ENCODE measurements at regions not wholly inside any gene's neighbourhood (a gene's known extent, or its start where the extent isn't known, plus 50 kb on each side); places are given as distances from the start of the nearest gene placed in this dataset.
"Not testable (repeated sequence)": the region's sequence is repeated elsewhere in the genome, so short reads cannot be mapped to it uniquely, and the experiment has no call there.

DNA sequence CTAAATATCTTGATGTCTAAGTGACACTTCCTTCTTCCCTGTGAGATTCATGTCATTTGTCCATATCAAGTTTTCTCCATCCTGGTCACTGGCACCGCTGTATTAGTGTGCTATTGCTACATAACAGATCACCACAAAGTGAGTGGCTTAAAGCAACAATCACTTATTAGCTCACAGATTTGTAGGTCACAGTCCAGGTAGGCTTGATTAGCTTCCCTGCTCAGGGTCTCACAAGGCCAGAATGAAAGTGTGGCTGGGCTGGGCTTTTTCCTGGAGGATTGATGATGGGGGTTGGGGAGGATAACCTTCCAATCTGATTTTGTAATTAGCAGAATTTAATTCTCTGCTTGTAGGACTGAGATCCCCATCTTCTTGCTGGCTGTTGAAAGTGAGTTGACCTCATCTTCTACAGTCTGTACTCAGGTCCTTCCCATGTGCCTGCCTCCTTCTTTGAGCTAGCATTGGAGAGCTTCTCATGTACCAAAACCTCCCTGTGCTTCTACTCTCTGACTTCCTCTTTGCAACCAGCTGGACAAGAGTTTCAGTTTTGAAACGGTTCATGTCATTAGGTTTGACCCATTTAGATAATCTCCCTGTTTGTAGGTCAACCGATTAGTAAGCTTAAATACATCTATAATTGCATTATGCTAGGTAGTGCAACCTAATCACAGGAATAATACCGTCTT lies 152.4 kb upstream of the MAN1A1 start:
- Histone ChIP-seq H3K27ac (no peak overlapping the region), H3K36me3 (no peaks in the 10 kb centered on the region), H3K4me3 (replicated peaks in 1 of 3) (no peak overlapping the region), H3K4me1 (peaks cover 0 to 7% of the 10 kb centered on the region in 2 donors), H3K27me3 (no peaks in the 10 kb centered on the region), H3K9me3 (no peaks in the 10 kb centered on the region)
- no peak for DNase-seq
- 72 to 73% methylated on average over 4 of the region's 4 CpGs for WGBS, 2 donors
- TF ChIP-seq, protein P1, sequence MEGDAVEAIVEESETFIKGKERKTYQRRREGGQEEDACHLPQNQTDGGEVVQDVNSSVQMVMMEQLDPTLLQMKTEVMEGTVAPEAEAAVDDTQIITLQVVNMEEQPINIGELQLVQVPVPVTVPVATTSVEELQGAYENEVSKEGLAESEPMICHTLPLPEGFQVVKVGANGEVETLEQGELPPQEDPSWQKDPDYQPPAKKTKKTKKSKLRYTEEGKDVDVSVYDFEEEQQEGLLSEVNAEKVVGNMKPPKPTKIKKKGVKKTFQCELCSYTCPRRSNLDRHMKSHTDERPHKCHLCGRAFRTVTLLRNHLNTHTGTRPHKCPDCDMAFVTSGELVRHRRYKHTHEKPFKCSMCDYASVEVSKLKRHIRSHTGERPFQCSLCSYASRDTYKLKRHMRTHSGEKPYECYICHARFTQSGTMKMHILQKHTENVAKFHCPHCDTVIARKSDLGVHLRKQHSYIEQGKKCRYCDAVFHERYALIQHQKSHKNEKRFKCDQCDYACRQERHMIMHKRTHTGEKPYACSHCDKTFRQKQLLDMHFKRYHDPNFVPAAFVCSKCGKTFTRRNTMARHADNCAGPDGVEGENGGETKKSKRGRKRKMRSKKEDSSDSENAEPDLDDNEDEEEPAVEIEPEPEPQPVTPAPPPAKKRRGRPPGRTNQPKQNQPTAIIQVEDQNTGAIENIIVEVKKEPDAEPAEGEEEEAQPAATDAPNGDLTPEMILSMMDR (IDR thresholded peaks at IDR 0.05): no peak
- TF ChIP-seq POLR2A (IDR thresholded peaks at IDR 0.05): no peak
- intact Hi-C loops (cut with DNase I): no loop called here

DNA sequence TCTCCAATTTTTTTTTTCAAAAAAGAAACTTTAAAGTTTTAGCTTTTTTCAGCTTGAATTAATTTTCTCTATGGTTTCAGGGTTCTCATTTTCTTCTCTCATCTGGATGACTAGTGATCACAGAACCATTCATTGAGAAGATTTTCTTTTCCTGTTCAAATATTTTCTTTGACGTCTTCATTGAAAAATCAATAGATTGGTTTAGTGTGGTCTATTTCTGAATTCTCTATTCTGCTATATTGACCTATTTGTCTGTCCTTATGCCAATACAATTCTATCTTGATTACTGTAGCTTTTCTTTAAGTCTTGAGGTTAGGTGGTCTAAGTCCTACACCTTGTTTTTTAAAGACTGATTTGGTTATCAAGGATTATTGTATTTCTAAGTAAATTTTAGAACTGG lies 150.2 kb upstream of the MAN1A1 start:
- intact Hi-C loops (cut with DNase I): no loop called here
- no peak for TF ChIP-seq POLR2A (IDR thresholded peaks at IDR 0.05)
- TF ChIP-seq, protein P1 (IDR thresholded peaks at IDR 0.05): no peak
- peaks cover 0 to 7% of the 10 kb centered on the region in 2 donors for H3K4me1 ChIP-seq
- no peak overlapping the region for H3K27ac ChIP-seq
- H3K4me3 ChIP-seq (replicated peaks in 1 of 3): no peak overlapping the region
- no peaks in the 10 kb centered on the region for H3K9me3 ChIP-seq
- no peaks in the 10 kb centered on the region for H3K27me3 ChIP-seq
- WGBS, 2 donors: 85 to 90% methylated on average over 1 of the region's 1 CpG
- no peaks in the 10 kb centered on the region for H3K36me3 ChIP-seq
- no peak for DNase-seq

DNA sequence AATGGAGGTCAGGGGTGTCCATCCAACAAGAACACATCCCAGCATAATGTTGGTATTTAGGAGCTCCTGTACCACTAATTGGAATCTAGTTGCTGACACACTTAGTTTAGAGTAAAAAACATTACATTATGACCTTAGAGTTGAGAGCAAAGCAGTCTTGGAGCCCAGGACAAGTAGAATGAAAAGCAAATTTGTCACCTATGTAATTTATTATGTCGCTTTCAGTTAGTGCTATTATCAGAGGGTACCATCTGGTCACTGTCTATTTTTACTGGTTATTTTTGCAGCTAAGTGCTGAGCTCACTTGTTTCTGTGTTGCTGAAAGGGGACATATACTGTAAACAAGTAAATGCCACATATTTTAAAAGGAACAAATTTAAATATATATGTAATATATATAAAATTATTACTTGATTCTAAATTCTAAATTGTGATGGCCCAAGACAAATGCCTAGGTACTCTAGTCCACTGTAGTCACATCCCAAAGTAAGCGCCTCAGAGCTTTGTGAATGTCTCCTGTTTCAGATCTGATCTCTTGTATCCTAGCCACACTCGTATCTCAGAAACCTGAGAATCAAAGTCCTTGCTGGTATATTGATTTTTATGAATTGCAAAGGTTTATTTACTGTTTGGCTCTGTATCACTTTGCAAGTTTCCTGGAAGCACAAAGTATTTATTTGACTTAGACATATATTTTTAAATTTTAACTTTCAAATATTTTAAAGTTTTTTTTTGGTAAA lies 148.6 kb upstream of the MAN1A1 start:
- intact Hi-C loops (cut with DNase I): no loop called here
- H3K27me3 ChIP-seq: no peaks in the 10 kb centered on the region
- WGBS, 2 donors: 90 to 94% methylated on average over 3 of the region's 3 CpGs

DNA sequence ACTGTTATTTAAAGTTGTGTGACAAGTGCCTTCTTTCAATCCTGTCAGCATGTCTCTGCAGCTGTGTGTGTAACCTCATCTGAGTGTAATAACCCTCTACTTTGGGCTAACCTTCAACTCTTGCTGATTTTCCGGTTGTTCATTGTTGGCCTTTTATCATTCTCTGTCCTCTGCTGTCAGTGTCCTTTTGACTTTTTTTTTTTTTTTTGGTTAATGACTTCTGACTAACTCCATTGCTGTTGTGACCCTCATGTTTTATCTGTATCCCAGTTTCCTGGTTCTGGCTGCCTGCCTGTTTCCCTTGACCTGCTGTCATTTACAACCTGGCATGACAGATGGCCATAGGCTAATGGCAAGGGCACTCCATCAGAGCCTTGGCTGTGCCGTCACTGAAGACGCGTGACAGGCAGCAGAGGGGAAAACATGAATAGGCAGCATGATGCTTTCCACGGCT lies 145.7 kb upstream of the MAN1A1 start:
- no peak for TF ChIP-seq POLR2A (IDR thresholded peaks at IDR 0.05)
- TF ChIP-seq, protein P1 (IDR thresholded peaks at IDR 0.05): no peak
- H3K27ac ChIP-seq: no peak overlapping the region
- no peaks in the 10 kb centered on the region for H3K36me3 ChIP-seq
- 78 to 84% methylated on average over 5 of the region's 5 CpGs for WGBS, 2 donors
- no peaks in the 10 kb centered on the region for H3K9me3 ChIP-seq
- peak in 1 of 2 donors; percentile 5 for DNase-seq
- H3K27me3 ChIP-seq: no peaks in the 10 kb centered on the region
- H3K4me1 ChIP-seq: no peaks in the 10 kb centered on the region
- H3K4me3 ChIP-seq (replicated peaks in 1 of 3): no peak overlapping the region
- intact Hi-C loops (cut with DNase I): no loop called here

More for the DNA sequence above, 148.6 kb upstream of the MAN1A1 start:
- TF ChIP-seq, protein P1 (IDR thresholded peaks at IDR 0.05): no peak
- no peak for TF ChIP-seq POLR2A (IDR thresholded peaks at IDR 0.05)
- Histone ChIP-seq H3K9me3 (no peaks in the 10 kb centered on the region), H3K4me1 (no peaks in the 10 kb centered on the region), H3K4me3 (replicated peaks in 1 of 3) (no peak overlapping the region), H3K36me3 (no peaks in the 10 kb centered on the region), H3K27ac (no peak overlapping the region)
- no peak for DNase-seq

DNA sequence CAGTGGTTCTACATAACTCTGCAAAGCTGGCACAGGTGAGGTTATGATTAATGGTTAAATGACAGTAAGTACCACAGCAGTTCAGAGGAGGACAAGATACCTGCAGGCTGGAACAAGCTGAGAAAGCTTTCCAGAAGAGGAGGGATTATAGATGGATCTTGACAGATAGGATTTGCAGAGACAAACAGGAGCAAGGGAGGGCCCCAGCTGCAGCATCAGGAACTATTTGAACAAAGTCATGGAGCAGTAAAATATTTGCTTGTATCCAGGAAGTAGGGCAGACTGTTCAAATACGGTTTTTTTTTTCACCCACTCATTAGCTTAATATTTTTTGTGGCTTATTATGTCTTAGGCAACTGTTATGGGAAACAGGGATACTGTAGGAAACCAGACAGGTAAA lies 144.4 kb upstream of the MAN1A1 start:
- H3K27ac ChIP-seq: no peak overlapping the region
- TF ChIP-seq, protein P1 (IDR thresholded peaks at IDR 0.05): no peak
- TF ChIP-seq POLR2A (IDR thresholded peaks at IDR 0.05): no peak
- H3K4me1 ChIP-seq: no peaks in the 10 kb centered on the region
- intact Hi-C loops (cut with DNase I): no loop called here
- H3K27me3 ChIP-seq: no peaks in the 10 kb centered on the region
- no peaks in the 10 kb centered on the region for H3K36me3 ChIP-seq
- H3K9me3 ChIP-seq: no peaks in the 10 kb centered on the region
- WGBS, 2 donors: 23 to 44% methylated on average over 1 of the region's 1 CpG
- no peak for DNase-seq
- no peak overlapping the region for H3K4me3 ChIP-seq (replicated peaks in 1 of 3)

DNA sequence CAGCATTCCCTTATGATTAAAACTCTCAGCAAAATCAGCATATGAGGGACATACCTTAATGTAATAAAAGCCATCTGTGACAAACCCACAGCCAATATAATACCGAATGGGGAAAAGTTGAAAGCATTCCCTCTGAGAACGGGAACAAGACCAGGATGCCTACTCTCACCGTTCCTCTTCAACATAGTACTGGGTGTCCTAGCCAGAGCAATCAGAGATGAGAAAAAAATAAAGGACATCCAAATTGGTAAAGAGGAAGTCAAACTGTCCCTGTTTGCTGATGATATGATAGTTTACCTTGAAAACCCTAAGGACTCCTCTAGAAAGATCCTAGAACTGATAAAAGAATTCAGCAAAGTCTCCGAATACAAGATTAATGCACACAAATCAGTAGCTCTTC lies 141.6 kb upstream of the MAN1A1 start:
- H3K9me3 ChIP-seq; H3K4me3 ChIP-seq (replicated peaks in 1 of 3); intact Hi-C loops (cut with DNase I); H3K4me1 ChIP-seq; H3K27me3 ChIP-seq; H3K27ac ChIP-seq; DNase-seq; H3K36me3 ChIP-seq: not testable (repeated sequence)
- 91 to 94% methylated on average over 4 of the region's 4 CpGs for WGBS, 2 donors

DNA sequence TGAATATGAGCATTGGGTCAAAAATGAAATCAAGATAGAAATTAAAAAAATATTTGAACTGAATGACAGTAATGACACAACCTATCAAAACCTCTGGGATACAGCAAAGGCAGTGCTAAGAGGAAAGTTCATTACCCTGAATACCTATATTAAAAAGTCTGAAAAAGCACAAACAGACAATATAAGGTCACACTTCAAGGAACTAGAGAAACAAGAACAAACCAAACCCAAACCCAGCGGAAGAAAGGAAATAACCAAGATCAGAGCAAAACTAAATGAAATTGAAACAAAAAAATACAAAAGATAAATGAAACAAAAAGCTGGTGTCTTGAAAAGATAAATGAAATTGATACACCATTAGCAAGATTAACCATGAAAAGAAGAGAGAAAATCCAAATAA lies 140.5 kb upstream of the MAN1A1 start:
- H3K36me3 ChIP-seq; H3K4me1 ChIP-seq; intact Hi-C loops (cut with DNase I); H3K27me3 ChIP-seq; H3K4me3 ChIP-seq (replicated peaks in 1 of 3); H3K27ac ChIP-seq; DNase-seq; H3K9me3 ChIP-seq: not testable (repeated sequence)
- 94 to 96% methylated on average over 1 of the region's 1 CpG for WGBS, 2 donors
